Lower leg skin (tissue), 3 donors: ENCODE measurements at regions not wholly inside any gene's neighbourhood (a gene's known extent, or its start where the extent isn't known, plus 50 kb on each side); places are given as distances from the start of the nearest gene placed in this dataset.

Experiments used
- POLR2A ChIP-seq, 2 donors: fragments of 450-650 bp; IDR thresholded peaks; one replicate each; pipeline ENCODE4 v1.6.1; 2016 to 2017; ENCODE audit warnings: antibody characterized with exemption in 2 of 2, mild to moderate bottlenecking in 1 of 2, moderate library complexity in 1 of 2
- TF ChIP-seq, protein P1 (sequence below), 3 donors: fragments of 450-650 bp; IDR thresholded peaks; one replicate each; pipeline ENCODE4 v1.5.1; 2016; ENCODE audit warnings: antibody characterized with exemption in 3 of 3, mild to moderate bottlenecking in 3 of 3, moderate library complexity in 2 of 3

DNA sequence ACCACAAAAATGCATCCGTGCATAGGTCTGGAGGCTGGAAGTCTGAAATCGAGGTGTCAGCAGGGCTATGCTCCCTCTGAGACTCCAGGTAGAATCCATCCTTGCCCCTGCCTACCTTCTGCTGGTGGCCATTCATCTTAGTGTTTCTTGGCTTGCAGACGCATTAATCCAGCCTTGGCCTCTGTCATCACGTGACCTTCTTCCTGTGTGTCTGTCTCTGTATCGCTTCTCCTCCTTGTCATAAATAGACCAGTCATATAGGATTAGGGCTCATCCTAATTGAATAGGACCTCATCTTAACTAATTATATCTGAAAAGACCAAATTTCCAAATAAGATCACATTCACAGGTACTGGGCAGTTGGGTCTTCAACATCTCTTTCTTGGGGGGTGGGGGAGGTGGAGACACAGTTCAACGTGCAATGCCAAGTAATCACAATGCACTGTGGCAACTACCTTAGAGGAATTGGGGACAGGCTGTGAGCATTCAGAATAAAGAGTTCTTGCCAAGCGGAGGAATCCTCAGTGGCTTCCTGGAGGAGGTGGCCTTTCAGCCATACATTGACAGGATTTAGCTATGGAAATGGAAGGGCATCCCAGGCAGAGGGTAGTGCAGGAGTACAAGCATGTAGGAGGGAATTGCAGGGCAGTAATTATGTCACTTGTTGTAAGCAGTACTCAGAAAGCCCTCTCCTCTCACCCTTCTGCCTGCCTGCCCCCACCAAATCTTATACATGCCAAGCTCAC lies 96.2 kb upstream of the SYT13 start:
- TF ChIP-seq POLR2A (IDR thresholded peaks at IDR 0.05): no peak
- TF ChIP-seq, protein P1, sequence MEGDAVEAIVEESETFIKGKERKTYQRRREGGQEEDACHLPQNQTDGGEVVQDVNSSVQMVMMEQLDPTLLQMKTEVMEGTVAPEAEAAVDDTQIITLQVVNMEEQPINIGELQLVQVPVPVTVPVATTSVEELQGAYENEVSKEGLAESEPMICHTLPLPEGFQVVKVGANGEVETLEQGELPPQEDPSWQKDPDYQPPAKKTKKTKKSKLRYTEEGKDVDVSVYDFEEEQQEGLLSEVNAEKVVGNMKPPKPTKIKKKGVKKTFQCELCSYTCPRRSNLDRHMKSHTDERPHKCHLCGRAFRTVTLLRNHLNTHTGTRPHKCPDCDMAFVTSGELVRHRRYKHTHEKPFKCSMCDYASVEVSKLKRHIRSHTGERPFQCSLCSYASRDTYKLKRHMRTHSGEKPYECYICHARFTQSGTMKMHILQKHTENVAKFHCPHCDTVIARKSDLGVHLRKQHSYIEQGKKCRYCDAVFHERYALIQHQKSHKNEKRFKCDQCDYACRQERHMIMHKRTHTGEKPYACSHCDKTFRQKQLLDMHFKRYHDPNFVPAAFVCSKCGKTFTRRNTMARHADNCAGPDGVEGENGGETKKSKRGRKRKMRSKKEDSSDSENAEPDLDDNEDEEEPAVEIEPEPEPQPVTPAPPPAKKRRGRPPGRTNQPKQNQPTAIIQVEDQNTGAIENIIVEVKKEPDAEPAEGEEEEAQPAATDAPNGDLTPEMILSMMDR (IDR thresholded peaks at IDR 0.05): no peak
